ENCODE measurements at regions not wholly inside any gene's neighbourhood (a gene's known extent, or its start where the extent isn't known, plus 50 kb on each side); places are given as distances from the start of the nearest gene placed in this dataset.

DNA sequence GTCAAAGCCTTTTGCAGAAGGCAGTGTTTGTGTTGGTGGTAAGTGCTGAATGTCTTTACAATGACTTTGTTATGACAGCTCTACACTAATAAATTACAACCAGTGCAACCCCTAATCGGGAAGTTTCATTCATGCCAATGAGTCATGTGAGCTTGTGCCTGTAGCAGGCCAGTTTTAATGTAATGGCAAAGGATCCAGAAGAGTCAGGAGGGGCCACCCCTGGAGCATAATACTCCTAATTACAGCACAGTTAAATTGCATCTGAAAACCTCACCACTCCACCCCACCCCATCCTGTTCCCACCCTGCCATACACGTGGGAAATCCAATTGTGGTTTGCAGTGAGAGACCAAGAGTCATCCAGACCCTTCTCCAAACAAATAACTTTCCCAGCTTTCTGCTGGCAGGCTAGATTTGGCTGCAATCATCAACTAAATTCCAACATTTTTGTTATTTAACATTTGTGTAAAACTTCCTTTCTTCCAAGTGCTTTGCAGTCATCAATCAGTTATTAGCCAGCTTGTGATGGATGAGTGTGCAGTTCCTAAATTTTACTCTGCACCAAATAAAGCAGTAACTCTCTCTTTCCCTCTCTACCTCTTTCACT lies 277.3 kb upstream of the FAT3 start:
- DNase-seq, result peak; percentile 11 to 51

- DNase-seq, result peak; percentile 46 to 81
These were observed 278.1 kb upstream of the FAT3 start for GRCh38 chr11:91946397-91946951.

GRCh38 chr11:91935120-91935519 lies 289.5 kb upstream of the FAT3 start:
- DNase-seq, result no peak

GRCh38 chr11:91932151-91932821 lies 292.3 kb upstream of the FAT3 start:
- no peak for DNase-seq

DNA sequence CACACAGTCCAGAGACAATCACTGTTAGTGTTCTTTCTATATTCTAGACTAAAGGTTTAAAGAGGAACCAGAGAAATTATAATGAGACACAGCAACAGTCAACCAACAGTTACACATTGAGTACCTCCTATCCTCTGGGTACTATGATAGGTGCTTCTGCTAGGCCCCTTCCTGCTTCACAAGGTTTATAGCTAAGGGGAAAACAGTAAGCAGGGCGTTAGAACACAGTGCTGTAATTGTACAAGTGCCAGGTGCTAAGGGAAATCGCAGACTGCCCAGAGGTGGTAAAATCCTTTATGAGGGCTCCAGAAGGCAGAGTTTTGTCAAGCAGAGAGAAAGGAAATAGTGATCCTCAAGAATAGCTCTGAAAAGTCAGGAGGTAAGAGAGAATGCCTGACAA lies 297.2 kb upstream of the FAT3 start:
- DNase-seq, result peak in 1 of 2 experiments; percentile 10

GRCh38 chr11:91926965-91927364 lies 297.7 kb upstream of the FAT3 start:
- no peak for DNase-seq

DNA sequence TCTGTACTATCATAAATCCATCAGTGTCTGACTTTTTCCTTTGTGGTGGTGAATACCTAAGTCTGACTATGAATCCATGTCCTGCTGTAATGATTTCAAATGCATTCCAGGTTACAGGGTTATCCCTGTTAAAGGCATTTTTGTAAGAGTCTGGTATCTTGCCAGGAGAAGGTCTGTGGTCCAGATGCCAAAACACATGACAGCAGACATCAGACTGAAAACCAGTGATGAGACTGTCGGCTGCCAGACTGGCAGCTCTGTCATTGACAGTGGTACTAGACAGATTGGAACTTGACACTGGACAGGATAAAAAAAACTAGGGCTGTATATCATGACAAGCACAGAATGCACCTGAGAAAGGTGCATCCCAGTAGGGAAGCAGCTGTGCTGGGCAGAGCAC lies 301.8 kb upstream of the FAT3 start:
- DNase-seq, result peak in 1 of 2 experiments; percentile 41

DNA sequence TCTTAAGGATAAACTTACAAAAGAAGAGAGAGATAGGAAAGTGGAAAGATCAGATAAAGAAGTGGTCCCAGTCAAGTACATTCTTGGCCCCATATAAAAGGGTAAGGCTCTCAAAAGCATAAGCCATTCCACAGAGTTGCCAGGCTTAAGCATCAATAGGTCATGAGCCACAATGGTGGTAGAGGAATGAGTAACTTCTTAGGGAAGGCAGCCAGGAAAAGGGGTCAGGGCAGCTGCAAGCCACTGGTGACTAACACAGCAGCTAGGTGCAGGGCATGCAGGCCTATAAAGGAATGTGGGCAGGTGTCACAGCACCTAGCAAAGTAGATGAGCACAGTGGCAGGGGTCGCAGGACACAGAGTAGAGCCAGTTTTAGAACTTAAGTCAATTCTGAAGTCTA lies 302.6 kb upstream of the FAT3 start:
- DNase-seq, result no peak

DNA sequence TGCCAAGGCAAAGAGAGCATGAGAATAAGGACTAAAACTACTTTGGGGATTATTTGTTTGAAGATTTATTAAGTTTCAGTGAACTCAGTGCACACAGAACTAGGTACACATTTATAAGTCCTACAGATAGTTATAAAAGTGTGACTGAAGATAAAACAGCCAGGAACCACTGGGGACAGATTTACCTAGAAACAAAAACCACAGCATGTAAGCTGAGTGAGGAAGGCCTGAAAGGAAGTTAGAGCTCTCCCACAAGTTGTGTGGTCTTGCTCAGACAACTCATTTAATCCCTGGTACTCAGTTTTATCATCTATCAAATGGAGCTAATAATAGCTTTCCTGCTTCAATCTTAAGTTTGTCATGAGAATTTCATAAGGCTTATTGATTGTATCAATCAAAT lies 311.2 kb upstream of the FAT3 start:
- no peak for DNase-seq

GRCh38 chr11:91912322-91912721 lies 312.3 kb upstream of the FAT3 start:
- no peak for DNase-seq

- DNase-seq, result no peak
These were observed 317.6 kb upstream of the FAT3 start for GRCh38 chr11:91906871-91907624.

DNA sequence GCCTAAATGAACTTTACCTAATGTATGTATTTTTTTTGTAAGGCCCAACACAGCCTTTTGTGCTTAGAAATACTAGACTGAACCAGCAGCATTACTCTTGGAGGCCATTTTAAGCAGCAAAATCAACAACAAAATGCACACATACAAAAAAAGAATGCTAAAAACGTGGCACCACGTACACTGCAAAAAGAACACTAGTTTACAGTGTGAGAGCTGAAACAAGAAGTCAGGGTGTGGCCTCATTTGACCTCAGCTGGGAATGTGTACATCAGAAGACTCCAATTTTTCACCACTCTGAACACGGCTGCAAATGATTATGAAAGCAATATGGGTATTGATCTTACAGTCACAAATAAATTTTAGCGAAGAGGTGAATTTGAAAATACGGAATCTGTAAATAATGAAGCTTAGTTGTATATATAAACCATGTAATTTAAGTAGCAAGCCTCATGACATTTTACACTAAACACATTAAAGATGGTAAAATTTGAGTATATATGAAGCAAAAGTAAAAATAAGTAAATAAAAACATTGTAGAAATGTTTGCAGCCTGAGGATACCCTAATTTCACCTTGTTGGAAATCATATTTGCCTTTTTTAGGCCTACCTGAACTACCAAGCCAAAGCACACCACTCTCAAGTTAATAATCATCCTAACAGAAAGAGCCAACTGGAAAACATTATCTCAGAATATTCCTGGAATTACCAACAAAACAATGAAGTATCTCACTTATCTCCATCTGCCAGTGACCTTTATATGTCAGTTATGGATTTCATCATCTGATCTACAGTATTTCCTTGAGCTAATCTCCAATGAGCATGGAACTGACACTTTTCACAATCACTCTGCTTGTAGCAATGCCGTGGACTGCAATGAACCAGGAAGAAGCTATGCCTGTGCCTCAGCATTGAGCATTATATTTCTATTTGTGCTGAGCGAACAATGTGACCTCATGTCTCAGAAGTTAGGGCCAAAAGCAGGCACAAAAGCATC lies 319.5 kb upstream of the FAT3 start:
- DNase-seq, result no peak

DNA sequence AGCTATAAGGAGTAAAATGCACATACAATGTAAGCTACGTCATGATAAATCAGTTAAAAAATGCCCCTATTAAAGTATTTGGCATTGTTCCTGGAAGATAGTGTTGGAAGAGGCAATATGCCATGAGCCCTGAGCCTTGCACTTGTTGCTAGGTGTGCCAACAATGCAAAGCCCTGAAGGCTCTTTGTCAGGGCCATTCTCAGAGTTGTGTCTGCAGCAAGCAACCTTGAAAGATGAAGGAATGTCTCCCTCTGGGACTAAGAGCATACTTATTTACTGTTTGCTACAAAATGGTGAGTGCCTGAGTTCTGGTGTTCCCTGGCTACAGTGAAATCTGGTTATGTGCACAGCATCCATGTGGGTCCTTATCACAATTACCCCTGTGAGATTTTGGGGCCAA lies 322.3 kb upstream of the FAT3 start:
- DNase-seq, result no peak

GRCh38 chr11:91880660-91881059 lies 344.0 kb upstream of the FAT3 start:
- no peak for DNase-seq

DNA sequence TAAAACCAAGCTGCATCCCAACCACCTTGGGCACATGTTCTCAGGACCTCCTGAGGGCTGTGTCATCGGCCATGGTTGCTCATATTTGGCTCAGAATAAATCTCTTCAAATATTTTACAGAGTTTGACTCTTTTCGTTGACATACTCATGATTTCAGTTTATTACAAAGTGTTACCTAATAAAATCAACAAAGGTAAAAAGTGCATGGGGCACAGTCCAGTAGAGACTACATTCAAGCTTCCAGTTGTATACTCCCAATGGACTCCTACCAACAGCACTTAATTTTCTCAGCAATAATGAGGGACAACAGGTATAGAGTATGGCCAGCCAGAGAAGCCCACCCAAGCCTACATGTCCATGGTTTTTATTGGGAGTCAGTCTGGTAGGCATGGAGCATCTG lies 347.9 kb upstream of the FAT3 start:
- DNase-seq, result no peak

DNA sequence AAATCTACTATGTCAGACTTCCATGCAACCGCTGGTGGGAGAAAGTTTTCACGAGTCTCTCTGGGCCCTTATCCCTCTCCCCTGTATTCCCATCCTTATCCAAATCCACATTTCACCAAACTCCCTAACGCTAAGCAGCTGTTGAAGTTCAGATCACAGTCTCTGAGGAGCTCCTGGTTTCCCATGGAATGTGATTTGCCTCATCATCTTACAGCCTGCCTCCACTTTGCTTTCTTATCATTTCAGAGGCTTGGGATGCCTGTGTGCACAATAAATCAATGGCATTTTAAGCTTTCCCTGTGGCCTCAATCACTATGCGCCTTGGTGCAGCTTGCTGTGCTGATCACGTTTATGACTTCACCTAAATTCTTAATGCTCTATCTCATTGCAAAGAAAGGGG lies 352.4 kb upstream of the FAT3 start:
- no peak for DNase-seq

DNA sequence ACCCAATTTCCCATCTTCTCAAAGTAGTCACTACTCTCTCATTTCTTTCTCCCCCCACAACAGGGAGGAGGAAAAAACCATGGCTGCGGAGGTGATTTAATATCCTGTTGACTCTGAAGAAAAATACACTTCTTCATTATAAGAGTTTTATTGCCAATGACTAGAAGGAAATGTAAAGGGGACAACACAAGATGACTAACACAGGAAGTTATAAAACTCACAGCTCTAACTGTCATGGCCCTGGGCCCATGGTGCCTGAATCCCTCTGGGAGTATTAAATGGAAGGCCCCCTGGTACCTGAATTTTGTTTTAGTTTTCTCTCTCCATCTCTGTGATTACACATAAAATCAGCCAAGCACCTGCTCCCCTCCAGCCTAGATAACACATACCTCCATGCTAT lies 352.8 kb upstream of the FAT3 start:
- no peak for DNase-seq

- DNase-seq, result no peak
These were observed 353.6 kb upstream of the FAT3 start for GRCh38 chr11:91871048-91871447.

- peak; percentile 10 to 60 for DNase-seq
These were observed 354.9 kb upstream of the FAT3 start for GRCh38 chr11:91869686-91870085.

GRCh38 chr11:91866642-91867041 lies 358.0 kb upstream of the FAT3 start:
- DNase-seq, result no peak

DNA sequence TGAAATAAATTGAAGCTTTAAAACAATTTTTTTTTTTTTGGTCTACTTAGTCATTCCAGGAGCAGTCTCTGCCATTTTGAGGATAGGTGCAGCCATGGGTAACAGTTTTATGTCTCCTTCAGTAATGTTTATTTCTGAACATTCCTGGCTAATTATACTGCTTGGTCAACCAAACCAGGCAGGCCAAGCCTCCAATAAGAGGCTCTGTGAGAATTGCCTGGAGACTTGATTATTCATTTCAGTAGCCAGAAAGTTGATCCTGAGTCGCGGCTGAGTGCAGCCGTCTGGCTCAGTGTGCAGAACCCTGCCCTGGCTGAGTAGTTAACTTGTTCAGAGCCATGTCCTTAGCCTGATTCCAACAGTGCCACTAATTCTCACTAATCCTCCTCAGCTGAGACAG lies 364.0 kb upstream of the FAT3 start:
- no peak for DNase-seq

DNA sequence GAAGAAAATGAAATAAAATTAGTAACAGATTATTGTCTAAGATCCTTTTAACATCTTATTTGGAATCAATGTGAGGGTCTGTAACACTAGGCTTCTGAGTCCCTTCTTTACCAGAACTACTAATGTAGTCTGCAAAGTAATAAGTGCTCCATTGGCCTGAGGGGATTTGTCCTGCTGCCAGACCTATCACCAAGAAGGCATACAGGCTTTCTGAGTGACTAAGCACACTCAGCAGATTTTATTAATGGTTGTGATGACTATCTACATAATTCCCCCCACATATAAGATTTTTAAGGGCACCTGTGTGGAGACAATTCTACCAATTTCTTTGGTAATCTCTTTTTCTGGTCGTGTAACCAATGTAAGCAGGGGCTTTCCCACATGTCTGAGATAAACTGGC lies 365.0 kb upstream of the FAT3 start:
- DNase-seq, result no peak

DNA sequence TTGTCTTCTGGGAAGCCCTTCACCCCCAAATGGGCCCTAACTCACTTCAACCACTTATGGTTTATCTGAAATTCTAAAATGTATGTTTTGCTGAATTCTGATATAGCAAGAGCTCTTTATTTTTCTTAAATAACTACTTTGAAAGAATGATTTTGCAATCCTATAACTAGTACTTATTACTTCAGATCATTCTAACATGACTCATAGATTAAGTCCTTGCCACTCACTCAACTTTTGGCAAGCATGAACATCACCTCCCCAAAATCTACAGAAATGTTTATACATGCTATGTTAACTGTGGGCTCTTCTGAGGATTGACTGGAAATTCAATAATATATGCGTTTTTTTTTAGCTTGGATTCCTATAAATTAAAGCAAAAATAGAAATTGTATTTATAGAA lies 367.4 kb upstream of the FAT3 start:
- no peak for DNase-seq
